ENCODE measurements at regions not wholly inside any gene's neighbourhood (a gene's known extent, or its start where the extent isn't known, plus 50 kb on each side); places are given as distances from the start of the nearest gene placed in this dataset.
"Not testable (repeated sequence)": the region's sequence is repeated elsewhere in the genome, so short reads cannot be mapped to it uniquely, and the experiment has no call there.

GRCh38 chr1:234797216-234797615, 187.2 kb upstream of the IRF2BP2 start:
- H4K20me1 ChIP-seq (ENCODE audit: control insufficient read depth, extremely low read depth, insufficient read depth, low read length); H3K9ac ChIP-seq (ENCODE audit: control insufficient read depth, extremely low read depth, insufficient read depth, low read length); H3K27ac ChIP-seq (ENCODE audit: control insufficient read depth, insufficient read depth, low read length); H2AFZ ChIP-seq (ENCODE audit: control insufficient read depth, low read length); DNase-seq (ENCODE audit: low read depth, low spot score); H3K27me3 ChIP-seq (ENCODE audit: control insufficient read depth, extremely low read depth, insufficient read depth, low read length); H3K4me2 ChIP-seq (ENCODE audit: control insufficient read depth, extremely low read depth, insufficient read depth, low read depth, low read length); H3K79me2 ChIP-seq (ENCODE audit: control insufficient read depth, insufficient read depth, low read length); dilution Hi-C loops (cut with MboI; ENCODE audit: extremely low pct_ligation_motif_present, low sequenced_read_pairs); H3K36me3 ChIP-seq (ENCODE audit: control insufficient read depth in 2 of 2, extremely low read depth in 1 of 2, insufficient read depth in 2 of 2, low read length in 2 of 2); H3K4me3 ChIP-seq (ENCODE audit: control insufficient read depth in 2 of 3, extremely low read depth in 1 of 3, insufficient read depth in 2 of 3, low read depth in 1 of 3, low read length in 3 of 3); H3K9me1 ChIP-seq (ENCODE audit: control insufficient read depth, extremely low read depth, insufficient read depth, low read length); FAIRE-seq; H3K9me3 ChIP-seq (ENCODE audit: control insufficient read depth, low read depth, low read length): not testable (repeated sequence)
- peaks cover 12% of the 10 kb centered on the region for H3K4me1 ChIP-seq (ENCODE audit: control insufficient read depth, extremely low read depth, insufficient read depth, low read length)

- H3K9me3 ChIP-seq (ENCODE audit: control insufficient read depth, low read depth, low read length); H3K4me3 ChIP-seq (ENCODE audit: control insufficient read depth in 2 of 3, extremely low read depth in 1 of 3, insufficient read depth in 2 of 3, low read depth in 1 of 3, low read length in 3 of 3); H3K27me3 ChIP-seq (ENCODE audit: control insufficient read depth, extremely low read depth, insufficient read depth, low read length); H3K79me2 ChIP-seq (ENCODE audit: control insufficient read depth, insufficient read depth, low read length); H3K4me1 ChIP-seq (ENCODE audit: control insufficient read depth, extremely low read depth, insufficient read depth, low read length); H2AFZ ChIP-seq (ENCODE audit: control insufficient read depth, low read length); H3K36me3 ChIP-seq (ENCODE audit: control insufficient read depth in 2 of 2, extremely low read depth in 1 of 2, insufficient read depth in 2 of 2, low read length in 2 of 2); H3K27ac ChIP-seq (ENCODE audit: control insufficient read depth, insufficient read depth, low read length); H3K9me1 ChIP-seq (ENCODE audit: control insufficient read depth, extremely low read depth, insufficient read depth, low read length); dilution Hi-C loops (cut with MboI; ENCODE audit: extremely low pct_ligation_motif_present, low sequenced_read_pairs); H3K4me2 ChIP-seq (ENCODE audit: control insufficient read depth, extremely low read depth, insufficient read depth, low read depth, low read length); DNase-seq (ENCODE audit: low read depth, low spot score); H4K20me1 ChIP-seq (ENCODE audit: control insufficient read depth, extremely low read depth, insufficient read depth, low read length); FAIRE-seq; H3K9ac ChIP-seq (ENCODE audit: control insufficient read depth, extremely low read depth, insufficient read depth, low read length): not testable (repeated sequence)
Observed at GRCh38 chr1:234796438-234796792, 186.4 kb upstream of the IRF2BP2 start.

- dilution Hi-C loops (cut with MboI; ENCODE audit: extremely low pct_ligation_motif_present, low sequenced_read_pairs); H3K27me3 ChIP-seq (ENCODE audit: control insufficient read depth, extremely low read depth, insufficient read depth, low read length); H3K27ac ChIP-seq (ENCODE audit: control insufficient read depth, insufficient read depth, low read length); H2AFZ ChIP-seq (ENCODE audit: control insufficient read depth, low read length); FAIRE-seq; H3K9me1 ChIP-seq (ENCODE audit: control insufficient read depth, extremely low read depth, insufficient read depth, low read length); H4K20me1 ChIP-seq (ENCODE audit: control insufficient read depth, extremely low read depth, insufficient read depth, low read length); H3K4me2 ChIP-seq (ENCODE audit: control insufficient read depth, extremely low read depth, insufficient read depth, low read depth, low read length); H3K4me1 ChIP-seq (ENCODE audit: control insufficient read depth, extremely low read depth, insufficient read depth, low read length); DNase-seq (ENCODE audit: low read depth, low spot score); H3K79me2 ChIP-seq (ENCODE audit: control insufficient read depth, insufficient read depth, low read length); H3K9ac ChIP-seq (ENCODE audit: control insufficient read depth, extremely low read depth, insufficient read depth, low read length); H3K4me3 ChIP-seq (ENCODE audit: control insufficient read depth in 2 of 3, extremely low read depth in 1 of 3, insufficient read depth in 2 of 3, low read depth in 1 of 3, low read length in 3 of 3); H3K9me3 ChIP-seq (ENCODE audit: control insufficient read depth, low read depth, low read length); H3K36me3 ChIP-seq (ENCODE audit: control insufficient read depth in 2 of 2, extremely low read depth in 1 of 2, insufficient read depth in 2 of 2, low read length in 2 of 2): not testable (repeated sequence)
Observed at GRCh38 chr1:234795711-234796437, 185.9 kb upstream of the IRF2BP2 start.

- H3K9me3 ChIP-seq (ENCODE audit: control insufficient read depth, low read depth, low read length); H3K27ac ChIP-seq (ENCODE audit: control insufficient read depth, insufficient read depth, low read length); H3K36me3 ChIP-seq (ENCODE audit: control insufficient read depth in 2 of 2, extremely low read depth in 1 of 2, insufficient read depth in 2 of 2, low read length in 2 of 2); dilution Hi-C loops (cut with MboI; ENCODE audit: extremely low pct_ligation_motif_present, low sequenced_read_pairs); H3K4me2 ChIP-seq (ENCODE audit: control insufficient read depth, extremely low read depth, insufficient read depth, low read depth, low read length); H3K9me1 ChIP-seq (ENCODE audit: control insufficient read depth, extremely low read depth, insufficient read depth, low read length); H3K4me1 ChIP-seq (ENCODE audit: control insufficient read depth, extremely low read depth, insufficient read depth, low read length); H3K27me3 ChIP-seq (ENCODE audit: control insufficient read depth, extremely low read depth, insufficient read depth, low read length); H4K20me1 ChIP-seq (ENCODE audit: control insufficient read depth, extremely low read depth, insufficient read depth, low read length); H3K4me3 ChIP-seq (ENCODE audit: control insufficient read depth in 2 of 3, extremely low read depth in 1 of 3, insufficient read depth in 2 of 3, low read depth in 1 of 3, low read length in 3 of 3); DNase-seq (ENCODE audit: low read depth, low spot score); FAIRE-seq; H3K9ac ChIP-seq (ENCODE audit: control insufficient read depth, extremely low read depth, insufficient read depth, low read length); H3K79me2 ChIP-seq (ENCODE audit: control insufficient read depth, insufficient read depth, low read length); H2AFZ ChIP-seq (ENCODE audit: control insufficient read depth, low read length): not testable (repeated sequence)
Observed at GRCh38 chr1:234795007-234795406, 185.0 kb upstream of the IRF2BP2 start.

GRCh38 chr1:234794452-234794851, 184.5 kb upstream of the IRF2BP2 start:
- H4K20me1 ChIP-seq (ENCODE audit: control insufficient read depth, extremely low read depth, insufficient read depth, low read length); dilution Hi-C loops (cut with MboI; ENCODE audit: extremely low pct_ligation_motif_present, low sequenced_read_pairs); H3K4me3 ChIP-seq (ENCODE audit: control insufficient read depth in 2 of 3, extremely low read depth in 1 of 3, insufficient read depth in 2 of 3, low read depth in 1 of 3, low read length in 3 of 3); H3K4me2 ChIP-seq (ENCODE audit: control insufficient read depth, extremely low read depth, insufficient read depth, low read depth, low read length); H3K4me1 ChIP-seq (ENCODE audit: control insufficient read depth, extremely low read depth, insufficient read depth, low read length); H3K9me3 ChIP-seq (ENCODE audit: control insufficient read depth, low read depth, low read length); H3K79me2 ChIP-seq (ENCODE audit: control insufficient read depth, insufficient read depth, low read length); H2AFZ ChIP-seq (ENCODE audit: control insufficient read depth, low read length); H3K9me1 ChIP-seq (ENCODE audit: control insufficient read depth, extremely low read depth, insufficient read depth, low read length); H3K9ac ChIP-seq (ENCODE audit: control insufficient read depth, extremely low read depth, insufficient read depth, low read length); FAIRE-seq; H3K36me3 ChIP-seq (ENCODE audit: control insufficient read depth in 2 of 2, extremely low read depth in 1 of 2, insufficient read depth in 2 of 2, low read length in 2 of 2); H3K27me3 ChIP-seq (ENCODE audit: control insufficient read depth, extremely low read depth, insufficient read depth, low read length); DNase-seq (ENCODE audit: low read depth, low spot score); H3K27ac ChIP-seq (ENCODE audit: control insufficient read depth, insufficient read depth, low read length): not testable (repeated sequence)
